HK-2 (cell line): ENCODE measurements at regions not wholly inside any gene's neighbourhood (a gene's known extent, or its start where the extent isn't known, plus 50 kb on each side); places are given as distances from the start of the nearest gene placed in this dataset.
"Not testable (repeated sequence)": the region's sequence is repeated elsewhere in the genome, so short reads cannot be mapped to it uniquely, and the experiment has no call there.

ENCODE experiments used
- DNase-seq: peaks from one replicate; pipeline ENCODE4 v3.0.0-alpha.2; 2018; ENCODE audit not compliant: unreplicated experiment

DNA sequence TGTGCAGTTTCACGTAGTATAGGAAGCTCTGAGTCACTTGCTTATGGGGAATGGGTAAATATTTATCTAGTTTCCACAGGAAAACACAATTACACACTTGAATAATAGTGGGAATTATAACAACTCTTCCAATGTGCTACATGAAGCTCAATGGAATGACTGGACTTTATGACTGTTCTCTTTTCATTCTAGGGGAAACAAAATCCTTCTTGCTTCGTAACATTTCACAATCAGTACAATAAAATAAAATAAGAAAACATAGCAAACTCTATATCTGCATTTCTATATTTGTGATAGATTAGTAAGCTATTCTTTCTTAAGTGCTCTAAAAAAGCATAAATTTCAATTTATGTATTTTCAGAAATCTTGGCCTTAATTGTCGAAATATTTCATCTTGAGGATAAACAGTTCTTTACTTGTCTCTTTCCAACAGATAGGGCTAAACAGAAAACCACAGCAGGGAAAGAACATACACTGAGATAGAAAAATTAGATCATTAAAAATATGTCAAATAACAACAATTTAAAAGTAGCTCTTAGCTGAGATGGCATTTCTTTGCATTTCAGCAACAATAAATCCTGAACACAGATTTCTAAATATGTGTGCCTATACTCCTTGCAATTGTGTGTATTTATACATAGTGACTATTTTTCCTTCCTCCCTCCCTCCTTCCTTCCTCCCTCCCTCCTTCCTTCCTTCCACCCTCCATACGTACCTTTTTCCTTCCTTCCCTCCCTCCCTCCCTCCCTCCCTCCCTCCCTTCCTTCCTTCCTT lies 395.5 kb upstream of the KCNMB2 start:
- DNase-seq: no peak

DNA sequence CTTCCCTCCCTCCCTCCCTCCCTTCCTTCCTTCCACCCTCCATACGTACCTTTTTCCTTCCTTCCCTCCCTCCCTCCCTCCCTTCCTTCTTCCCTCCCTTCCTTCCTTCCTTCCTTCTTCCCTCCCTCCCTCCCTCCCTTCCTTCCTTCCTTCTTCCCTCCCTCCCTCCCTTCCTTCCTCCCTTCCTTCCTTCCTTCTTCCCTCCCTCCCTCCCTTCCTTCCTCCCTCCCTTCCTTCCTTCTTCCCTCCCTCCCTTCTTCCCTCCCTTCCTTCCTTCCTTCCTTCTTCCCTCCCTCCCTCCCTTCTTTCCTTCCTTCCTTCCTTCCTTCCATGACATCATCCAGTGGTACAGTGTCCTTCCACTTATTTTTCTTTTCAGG lies 394.9 kb upstream of the KCNMB2 start:
- not testable (repeated sequence) for DNase-seq

DNA sequence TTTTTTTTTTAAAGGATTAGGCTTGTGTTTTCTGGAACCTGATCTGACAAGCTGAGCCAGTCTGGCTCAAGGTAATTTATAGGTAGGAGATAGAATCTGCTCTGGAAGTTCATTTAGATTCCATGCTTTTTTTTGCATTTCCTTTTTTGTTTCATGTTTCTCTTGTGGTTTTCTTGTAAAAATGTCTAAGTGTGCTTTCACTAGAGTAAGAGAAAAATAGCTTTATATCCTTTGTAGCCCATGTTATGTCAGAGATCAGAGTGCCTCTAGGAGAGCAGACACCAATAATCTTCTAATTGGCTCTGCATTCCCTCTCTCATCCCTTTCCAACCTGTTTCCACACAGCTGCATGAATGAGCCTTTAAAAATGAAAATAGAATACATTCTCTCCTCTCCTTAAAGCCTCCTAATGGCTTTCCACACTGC lies 389.8 kb upstream of the KCNMB2 start:
- no peak for DNase-seq

DNA sequence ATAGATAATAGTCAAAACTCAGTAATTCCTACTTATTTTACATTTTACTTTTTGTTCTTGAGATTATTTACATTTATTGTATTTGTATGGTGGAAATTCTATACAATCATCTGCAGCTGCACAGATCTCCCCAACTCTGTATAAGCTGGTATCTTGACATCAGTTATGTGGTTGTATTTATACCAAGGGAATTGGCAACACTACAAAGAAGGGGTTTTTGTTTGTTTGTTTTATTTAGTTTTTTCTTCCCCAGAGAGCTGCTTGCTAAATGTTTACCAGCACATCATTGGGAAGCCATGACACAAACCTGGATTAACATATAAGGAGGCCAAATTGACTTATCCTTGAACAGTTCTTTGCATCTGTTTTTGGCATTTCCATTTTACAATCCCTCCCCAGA lies 389.2 kb upstream of the KCNMB2 start:
- no peak for DNase-seq

DNA sequence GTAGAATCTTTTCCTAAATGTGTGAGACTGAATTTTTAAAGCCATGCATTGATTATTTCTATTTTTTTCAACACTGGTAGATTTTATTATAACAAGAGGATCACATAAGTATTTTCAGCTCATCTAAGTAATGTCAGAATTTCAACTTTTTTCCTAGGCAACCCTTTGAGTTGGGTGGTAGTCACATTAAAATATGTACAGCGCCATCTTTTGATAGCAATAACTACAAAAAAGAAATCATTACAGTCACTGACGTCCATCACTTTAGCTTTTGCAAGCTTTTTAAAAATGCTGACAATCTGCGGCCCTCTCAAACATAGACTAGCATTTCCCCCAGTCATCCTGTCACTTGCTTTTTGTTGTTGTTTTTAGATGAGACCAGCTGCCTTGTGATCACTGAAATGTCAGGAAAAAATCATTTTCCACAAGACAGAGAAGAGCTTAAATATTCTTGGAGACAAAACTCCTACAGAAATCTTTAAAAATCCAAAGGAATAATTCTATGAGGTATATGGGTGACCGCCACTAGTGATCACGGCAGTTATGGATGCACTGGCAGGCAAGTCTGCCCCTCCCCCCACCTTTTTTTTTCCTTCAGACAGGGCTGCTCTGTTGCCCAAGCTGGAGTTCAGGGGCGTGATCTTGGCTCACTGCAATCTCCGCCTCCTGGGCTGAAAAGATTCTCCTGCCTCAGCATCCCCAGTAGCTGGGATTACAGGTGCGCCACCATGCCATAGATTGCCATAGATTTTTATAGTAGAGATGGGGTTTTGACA lies 384.0 kb upstream of the KCNMB2 start:
- no peak for DNase-seq

DNA sequence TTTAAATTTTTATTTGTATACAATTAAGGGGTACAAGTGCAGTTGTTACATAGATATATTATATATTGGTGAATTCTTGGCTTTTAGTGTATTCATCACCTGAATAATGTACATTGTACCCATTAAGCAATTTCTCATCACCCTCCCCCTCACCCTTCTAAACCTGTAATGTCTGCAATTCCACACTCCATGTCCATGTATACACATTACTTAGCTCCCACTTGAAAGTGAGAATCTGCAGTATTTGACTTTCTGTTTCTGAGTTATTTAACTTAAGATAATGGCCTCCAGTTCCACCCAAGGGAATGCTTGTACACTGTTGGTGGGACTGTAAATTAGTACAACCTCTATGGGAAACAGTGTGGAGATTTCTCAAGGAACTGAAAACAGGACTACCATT lies 383.2 kb upstream of the KCNMB2 start:
- DNase-seq: no peak

DNA sequence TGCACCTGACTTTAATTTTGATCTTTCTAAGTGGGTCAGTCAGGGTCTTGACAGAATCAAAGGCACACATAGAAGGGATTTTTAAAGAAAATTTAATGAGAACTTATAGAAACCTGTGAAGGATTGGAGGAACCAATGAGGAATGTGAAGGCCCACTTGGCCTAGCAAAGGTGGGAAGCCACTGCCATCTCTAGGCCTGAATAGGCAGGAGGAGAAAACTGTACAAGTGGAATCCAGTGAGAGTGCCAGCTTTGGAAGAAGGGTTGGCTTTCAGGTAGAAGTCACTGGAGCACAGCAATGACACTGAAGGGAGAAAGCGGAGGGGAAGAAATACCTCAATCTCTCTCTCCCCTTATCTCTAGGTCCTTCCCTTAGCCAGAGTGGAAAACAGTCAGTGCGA lies 380.7 kb upstream of the KCNMB2 start:
- DNase-seq: no peak

DNA sequence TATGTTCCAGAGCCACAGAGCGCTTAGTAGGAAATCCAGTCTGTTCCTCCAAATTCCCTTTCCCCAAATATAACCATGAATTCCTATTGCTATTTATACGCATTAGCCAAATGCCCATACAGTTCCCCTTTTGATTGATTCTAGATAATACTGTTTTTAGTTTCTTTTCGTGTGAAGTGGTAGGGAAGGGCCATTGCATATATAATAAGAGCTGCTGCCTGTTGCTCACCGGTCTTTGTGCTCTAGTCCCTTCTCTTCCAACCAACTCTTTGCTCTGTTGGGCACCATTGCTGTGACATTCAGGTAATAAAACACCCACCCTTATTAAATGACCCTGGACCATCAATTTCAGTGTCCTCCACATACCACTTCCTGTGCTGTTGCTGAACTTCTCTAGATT lies 379.9 kb upstream of the KCNMB2 start:
- DNase-seq: no peak

DNA sequence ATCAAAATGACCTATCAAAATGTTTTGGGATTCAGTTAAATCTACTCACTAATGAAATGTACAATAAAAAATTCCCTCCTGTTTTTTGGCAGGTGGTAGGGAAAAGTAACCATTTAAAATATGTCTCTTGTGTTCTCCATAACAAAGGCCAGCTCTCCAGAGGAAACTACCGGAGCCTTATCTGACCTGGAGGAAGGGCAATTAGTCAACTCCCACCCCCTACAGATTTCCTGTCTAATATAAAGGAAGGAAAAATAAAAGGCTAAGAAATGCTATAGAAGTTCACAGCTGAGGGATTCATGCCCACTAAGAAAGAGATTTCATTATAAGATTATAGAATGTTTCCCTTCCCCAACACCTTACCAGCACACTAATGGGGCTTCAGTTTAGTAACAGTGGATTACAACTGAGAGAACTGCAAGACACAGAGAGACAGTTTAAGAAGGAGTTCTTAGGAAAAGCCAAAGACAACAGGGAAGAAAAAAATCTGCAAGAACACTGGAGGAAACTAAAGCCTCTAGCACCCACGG lies 376.5 kb upstream of the KCNMB2 start:
- DNase-seq: no peak

DNA sequence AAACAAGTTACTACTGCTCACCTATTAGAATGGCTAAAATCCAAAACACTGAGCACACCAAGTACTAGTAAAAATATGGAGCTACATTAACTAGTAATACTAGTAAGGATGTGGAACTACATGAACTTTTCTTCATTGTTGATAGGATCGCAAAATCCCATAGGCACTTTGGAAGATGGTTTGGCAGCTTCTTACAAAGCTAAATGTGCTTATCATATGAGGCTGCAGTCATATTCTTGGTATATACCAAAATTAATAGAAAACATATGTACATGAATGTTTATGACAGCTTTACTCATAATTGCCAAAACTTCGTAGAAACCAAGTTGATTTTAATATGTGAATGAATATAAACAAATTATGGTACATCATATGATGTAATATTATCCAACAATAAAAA lies 366.8 kb upstream of the KCNMB2 start:
- DNase-seq: no peak

DNA sequence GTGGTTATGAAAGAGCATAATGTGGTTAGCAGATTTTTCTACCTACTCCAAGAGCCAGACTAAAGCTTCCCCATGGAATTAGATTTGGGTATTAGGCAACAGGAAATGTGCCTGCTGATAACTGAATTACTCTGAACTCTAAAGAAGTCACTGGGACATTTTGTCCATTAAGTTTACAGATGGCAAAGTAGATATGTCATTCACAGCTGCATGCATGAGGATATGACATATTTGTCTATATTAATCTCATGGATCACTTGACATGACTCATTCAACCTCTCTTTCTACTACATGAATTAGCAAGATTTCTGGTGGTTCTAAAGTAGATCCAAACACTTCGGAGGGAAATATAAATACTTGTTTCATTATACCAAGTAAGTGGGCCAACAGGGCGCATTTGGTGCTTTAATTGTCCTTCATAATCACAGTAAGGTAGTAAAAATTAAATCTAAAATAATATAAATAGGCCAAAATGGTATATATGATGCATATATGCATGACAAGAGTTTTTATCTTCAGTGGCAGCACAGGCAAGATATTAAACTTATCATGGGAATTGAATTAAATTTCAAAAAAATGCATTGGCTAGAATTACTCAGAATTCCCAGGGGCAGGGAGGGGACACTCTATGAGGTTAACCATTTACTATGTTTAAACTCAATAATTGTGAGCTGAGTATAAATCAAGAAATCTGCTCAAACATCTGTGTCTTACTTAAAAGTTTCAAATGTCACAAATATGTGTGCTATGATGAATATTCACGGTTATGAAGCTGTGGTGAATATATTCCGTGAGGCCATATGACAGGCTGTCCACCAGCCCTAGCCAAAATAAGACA lies 365.3 kb upstream of the KCNMB2 start:
- DNase-seq: no peak

DNA sequence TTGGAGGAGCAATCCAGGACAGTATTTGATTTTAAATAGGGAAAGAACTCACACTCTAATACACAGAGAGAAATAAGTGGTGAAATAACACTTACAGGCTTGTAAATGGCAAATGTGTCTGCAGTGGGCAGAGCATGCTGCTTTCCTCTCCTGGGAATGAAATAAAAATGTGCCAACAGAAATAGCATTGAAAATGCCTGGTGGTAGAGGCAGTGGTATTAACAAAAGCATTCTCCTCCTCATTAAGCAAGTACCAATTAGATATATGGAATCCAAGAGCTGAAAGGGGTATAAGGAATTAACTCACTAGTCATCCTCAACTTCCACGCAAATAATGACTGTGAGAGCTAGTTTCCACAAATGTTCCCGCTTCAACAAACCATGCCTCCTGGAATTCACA lies 364.1 kb upstream of the KCNMB2 start:
- DNase-seq: no peak

DNA sequence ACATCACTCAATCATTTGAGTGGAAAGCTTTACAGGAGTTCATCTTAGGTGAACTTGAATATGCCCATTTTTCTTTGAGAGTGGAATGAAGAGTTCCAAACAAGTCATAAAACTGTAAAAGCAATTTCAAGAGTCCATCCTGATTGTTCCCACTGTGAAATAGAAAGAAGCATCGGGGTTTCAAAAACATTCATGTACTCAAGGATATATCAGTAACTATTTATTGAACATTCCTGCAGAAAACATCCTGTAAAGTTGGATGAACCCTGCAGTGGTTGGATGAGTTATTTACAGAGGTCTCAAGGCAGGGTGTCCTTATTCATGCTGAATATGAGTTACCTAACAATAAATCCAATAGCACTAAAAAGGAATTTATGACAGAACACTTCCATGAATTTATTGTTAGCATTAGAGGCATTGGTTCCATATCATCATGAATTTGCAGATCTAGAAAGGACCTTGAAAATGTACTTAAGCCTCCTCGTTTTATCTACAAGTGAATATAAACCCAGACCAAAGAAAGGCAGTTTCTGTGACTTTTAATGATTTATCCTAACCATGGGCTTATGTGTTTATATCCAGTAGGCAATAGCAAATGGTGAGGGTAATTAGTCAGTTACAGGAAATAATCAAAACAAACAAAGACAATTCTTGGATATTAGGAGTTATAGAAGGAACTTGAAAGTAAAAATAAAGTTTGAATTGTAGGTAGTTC lies 361.9 kb upstream of the KCNMB2 start:
- no peak for DNase-seq

DNA sequence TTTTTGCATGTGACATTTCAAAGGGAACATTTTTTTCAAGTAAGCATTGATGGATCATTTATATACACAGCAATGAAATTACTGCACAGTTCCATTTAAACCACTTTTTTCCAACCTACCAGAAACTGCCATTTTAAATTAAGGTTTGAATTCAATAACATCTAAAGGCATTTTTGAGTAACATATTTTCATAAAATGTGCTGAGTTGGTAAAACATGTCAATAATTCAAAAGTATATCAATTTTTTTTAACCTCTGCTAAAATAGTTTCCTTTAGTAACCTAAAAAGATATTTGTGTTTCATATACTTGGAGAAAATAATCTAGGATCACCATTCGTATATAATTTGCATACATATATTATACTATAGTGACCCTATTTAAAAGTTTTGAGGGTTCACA lies 355.1 kb upstream of the KCNMB2 start:
- no peak for DNase-seq

DNA sequence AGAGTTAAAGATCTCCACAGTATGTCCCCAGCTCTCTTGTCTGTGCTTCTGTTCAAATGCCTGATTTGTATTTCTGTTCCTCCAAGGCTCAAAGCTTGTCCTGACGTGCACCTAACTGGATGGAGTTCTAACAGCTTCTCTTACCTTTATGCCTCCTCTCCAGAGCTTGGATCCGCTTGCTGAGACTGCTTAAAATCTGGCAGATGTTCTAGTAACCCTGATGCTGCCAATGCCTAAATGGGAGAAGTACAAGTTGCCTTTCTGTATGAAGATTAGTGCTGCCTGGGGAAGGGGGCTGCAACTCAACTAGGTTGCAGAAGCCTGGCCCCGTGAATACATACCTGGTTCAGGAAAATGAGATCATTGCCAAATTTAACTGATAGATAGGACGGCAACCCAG lies 354.5 kb upstream of the KCNMB2 start:
- no peak for DNase-seq

DNA sequence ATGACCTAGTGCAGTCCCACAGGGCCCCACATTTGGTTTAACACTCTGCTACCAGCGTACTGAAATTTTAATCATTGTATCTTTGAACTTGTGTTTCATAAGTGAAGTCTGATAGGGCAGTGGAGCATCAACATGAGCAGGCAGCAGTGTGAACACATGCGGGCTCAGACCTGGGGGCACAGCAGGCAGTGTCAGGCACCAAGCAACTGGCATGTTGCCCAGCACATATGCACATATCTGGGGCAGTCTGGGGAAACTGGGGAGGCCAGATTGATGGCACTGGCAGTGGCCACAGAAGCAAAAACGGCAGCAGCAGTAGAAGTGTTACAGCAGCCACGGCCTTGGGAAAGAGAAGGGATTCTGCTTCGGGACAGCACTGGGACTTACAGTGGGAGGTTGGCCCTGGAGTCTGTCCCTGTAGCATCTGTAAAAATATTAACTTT lies 353.9 kb upstream of the KCNMB2 start:
- no peak for DNase-seq

DNA sequence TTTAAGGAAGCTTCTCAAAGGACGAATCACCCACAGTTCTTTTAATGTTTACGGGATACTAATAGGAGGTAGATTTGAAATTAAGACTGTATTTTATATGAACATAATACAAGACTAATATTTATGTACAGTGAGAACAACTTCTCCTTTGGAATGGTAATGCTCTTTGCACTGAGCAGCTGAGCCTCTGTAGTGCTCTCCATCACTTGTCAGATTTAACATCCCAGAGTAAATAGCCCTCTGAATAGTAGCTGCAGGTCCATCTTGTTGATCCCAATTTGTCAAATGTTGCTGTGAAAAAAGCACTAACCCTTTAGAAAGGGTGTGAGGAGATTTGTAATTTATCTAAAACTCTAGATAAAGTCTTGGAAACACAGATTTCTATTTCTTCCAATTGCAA lies 351.4 kb upstream of the KCNMB2 start:
- DNase-seq: no peak

DNA sequence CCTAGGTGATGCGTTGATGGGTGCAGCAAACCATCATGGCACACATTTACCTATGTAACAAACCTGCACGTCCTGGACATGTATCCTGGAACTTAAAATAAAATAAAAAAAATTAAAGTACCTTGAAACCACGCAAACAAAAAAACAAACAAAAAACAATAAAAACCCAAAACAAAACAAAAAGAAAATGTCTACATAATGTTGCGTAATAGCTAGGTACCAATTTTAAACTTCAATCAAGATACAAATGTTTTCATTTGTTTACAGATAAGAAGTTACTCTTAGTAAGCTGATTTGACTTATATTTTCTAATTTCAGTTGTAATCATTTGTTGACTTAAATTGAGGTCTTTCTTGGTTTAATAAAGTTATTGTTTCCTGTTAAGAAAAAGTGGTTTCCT lies 349.6 kb upstream of the KCNMB2 start:
- no peak for DNase-seq

DNA sequence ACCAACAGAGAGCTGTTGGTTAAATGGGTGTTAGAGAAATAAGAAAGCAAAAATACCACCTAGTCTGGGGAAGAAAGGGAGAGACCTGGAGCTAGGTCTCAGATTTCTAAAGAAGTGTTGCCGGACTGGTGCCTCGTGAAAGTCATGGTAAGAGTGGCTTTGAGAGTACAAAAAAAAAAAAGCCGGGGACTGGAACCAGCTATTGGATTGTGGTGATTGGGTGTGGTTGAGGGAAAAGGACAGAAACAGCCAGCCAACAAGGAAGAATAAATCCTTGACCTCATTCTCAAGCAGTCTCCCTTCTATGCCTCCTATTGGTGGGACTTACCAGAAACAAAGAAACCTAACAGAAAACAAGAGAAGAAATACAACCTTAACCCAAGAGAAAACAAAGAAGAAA lies 346.4 kb upstream of the KCNMB2 start:
- DNase-seq: no peak

DNA sequence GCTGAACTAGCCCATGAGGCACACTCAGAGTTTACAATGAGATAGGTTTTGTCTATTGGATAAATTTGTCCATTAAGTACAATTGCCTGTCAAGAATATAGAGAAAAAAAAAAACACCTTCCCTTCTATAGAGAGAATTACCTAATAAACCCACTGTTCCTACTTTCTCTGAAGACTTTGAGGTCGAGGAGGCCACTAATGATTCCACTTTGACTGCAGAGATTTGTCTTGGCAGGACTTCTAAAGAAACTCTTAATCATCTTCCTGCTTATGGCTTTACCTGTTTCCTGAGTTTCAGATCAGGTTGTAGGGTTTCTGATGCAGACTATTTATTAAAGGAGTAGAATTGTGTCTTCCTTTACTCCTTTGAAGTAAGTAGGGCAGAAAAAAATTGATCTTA lies 342.4 kb upstream of the KCNMB2 start:
- no peak for DNase-seq

DNA sequence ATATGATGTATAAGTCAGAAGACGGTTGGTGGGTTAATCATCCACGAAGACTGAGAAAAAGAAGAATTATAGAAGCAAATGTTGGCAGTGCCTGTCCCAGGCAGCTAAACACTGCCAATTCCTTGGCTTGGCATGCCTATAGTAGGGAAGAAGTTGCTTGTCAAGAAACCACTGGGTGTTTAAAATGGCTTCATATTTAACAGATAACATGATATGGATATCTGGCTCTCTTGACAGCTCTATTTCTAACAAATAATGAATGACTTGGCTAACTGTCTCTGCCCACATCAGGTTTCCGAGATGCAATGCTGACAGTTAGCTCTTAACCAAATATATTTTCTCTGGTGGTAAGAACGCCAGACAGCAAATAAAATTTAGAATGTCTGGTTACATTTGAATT lies 341.7 kb upstream of the KCNMB2 start:
- no peak for DNase-seq

DNA sequence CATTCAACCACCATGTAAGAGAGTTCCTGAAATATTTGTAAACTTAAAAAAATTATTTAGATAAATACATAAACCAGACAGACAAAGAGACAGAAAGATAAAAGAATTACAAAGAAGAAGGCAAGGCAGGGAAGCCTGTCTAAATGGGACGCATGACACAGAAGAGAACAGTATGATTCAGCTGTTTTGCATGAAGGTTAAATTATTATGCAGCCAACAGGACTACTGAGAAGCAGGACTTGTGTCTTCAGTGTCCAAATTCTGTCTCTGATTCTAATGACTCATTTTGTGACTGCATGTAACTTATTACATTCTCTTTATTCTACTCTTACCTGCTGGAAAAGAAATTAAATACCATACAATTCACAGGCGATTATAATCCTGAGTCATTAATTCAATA lies 340.4 kb upstream of the KCNMB2 start:
- DNase-seq: no peak
